GM19099 (cell line): ENCODE measurements at regions not wholly inside any gene's neighbourhood (a gene's known extent, or its start where the extent isn't known, plus 50 kb on each side); places are given as distances from the start of the nearest gene placed in this dataset.
A peak's percentile ranks its signal among the peaks of the same experiment; 100 is the strongest.

Source experiments
- POLR2A ChIP-seq: IDR thresholded peaks from 3 replicates; pipeline ENCODE4 v1.6.1; 2011; ENCODE audit warnings: low read depth; ENCODE audit not compliant: insufficient read length; ENCODE audit errors: extremely low read depth

GRCh38 chr2:61670591-61671501 lies 132.7 kb upstream of the XPO1 start:
- TF ChIP-seq POLR2A = peak; percentile 30

DNA sequence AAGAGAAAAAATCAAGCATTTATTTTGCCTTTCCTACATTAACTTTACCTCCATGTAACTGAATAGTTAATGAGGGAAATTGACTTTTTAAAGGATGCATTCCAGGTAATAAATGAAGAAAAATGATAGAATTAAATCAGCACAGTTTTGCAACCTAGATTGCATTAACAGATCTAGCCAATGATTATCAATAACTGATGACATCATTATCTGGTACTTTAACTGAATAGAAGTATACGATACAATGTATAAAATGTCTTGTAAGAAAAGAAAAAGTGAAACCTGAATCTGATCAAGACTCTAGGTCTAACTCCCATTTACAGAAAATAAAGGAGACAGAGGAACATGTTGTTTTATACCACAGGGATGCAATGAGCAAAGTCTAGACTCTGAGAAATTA lies 126.0 kb upstream of the XPO1 start:
- no peak for TF ChIP-seq POLR2A

GRCh38 chr2:61662990-61663389 lies 124.8 kb upstream of the XPO1 start:
- no peak for TF ChIP-seq POLR2A

DNA sequence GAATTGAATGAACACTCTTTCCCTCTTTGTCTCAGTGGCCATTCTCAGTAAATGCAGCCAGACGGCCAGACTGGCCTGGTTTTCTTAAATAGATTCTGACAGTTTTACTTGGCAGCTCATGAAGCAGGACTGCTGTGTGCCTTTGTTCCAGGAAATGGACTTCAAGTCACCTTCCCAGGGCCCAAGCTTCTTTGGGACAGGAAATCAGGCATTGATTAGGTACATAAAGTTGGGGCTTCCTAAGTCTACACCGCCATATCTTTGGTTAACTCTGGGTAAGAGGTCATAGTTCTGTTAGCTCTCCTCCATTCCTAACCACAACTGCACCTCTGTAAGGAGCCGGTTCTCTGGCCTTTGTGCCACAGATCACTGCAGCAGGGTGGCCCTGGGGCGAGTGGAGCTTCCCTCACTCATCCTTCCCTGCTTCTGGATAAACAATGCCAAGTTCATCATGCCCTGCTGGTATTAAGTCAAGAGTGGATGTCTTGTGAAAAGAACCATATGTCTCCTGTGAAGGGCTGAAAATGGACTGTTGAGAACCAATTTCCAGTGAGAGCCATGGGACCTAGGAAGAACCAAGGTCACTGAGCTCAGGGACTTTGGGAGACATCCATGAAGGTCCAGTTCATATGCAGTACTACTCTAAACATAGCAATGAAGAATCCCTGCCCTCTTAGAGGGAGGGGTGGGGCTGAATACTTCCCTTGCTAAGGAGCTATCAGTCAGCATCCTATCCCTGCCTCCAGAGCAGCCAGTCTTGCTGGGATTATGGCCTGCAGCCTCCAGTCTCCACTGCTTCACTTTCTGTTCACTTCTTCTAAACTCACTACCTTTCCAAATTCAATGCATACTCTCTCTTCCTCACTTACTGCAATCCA lies 122.6 kb upstream of the XPO1 start:
- no peak for TF ChIP-seq POLR2A

DNA sequence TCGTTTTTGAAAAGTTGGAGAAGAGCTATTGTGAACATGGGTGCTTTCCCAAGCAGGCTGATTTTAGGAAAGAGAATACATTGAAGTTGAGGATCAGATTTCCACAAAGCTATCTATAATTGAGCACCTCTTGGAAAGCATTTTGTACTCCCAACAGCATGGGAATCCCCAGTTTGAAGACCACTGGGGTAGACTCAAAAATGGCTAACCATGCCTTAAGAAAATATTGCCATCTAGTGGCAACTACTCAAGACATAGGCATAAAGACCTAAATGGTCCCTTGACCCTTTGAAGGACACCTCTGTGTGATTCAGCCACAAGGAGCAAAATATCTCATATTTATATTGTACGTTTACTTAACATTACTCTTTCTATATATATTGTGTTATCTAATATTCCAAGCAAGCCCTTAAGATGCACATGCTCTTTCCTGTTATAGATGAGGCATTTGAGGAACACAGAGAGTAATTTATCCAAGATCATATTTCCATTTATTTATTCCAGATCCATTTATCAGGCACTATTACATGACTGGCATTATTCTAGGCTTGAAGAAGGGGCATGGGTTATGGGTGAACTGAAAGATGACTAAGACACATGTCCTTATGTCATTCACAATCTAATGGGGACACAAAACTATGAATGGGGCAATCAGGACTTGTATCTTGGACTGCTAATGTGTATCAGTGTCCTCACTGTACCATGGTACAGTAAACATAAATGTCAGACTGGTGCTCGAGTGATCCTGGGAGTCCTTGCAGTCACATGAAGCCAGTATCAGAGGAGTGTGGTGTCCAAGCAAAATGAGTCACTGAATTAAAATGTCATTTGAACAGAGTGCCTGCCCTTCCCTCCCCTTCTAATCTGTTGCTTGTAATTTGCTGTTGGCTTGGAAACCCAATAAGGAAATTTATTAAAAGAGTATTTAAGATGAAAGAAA lies 121.0 kb upstream of the XPO1 start:
- TF ChIP-seq POLR2A = no peak

DNA sequence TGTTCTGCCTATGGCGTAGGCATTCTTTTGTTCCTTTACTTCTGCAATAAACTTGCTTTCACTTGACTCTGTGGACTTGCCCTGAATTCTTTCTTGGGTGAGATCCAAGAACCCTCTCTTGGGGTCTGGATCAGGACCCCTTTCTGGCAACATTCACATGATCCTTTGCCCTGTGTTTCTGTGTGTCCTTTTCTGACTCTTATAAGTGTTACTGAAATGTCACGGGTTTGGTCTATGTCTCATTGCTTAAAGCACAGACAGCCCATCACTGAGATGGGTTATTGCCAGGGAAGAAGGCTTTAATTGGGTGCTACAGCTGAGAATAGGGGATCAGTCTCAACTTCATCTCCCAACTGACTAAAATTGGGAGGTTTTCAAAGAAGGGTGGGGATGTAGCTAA lies 110.9 kb upstream of the XPO1 start:
- TF ChIP-seq POLR2A = no peak

- no peak for TF ChIP-seq POLR2A
Measured at GRCh38 chr2:61647044-61647443, 108.9 kb upstream of the XPO1 start.

DNA sequence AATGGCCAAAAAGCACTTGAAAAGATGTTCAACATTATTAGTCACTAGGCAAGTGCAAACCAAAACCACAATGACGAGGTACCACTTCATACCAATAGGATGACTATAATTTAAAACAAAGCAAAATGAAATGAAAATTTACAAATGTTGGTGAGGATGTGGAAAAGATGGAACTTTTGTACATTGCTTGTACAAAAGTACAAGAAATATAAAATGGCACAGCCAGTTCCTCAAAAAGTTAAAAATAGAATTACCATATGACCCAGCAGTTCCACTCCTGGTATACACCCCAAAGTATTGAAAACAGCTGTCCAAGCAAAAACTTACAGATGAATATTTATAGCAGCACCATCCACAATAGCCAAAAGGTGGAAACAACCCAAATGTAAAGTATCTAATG lies 107.8 kb upstream of the XPO1 start:
- no peak for TF ChIP-seq POLR2A

DNA sequence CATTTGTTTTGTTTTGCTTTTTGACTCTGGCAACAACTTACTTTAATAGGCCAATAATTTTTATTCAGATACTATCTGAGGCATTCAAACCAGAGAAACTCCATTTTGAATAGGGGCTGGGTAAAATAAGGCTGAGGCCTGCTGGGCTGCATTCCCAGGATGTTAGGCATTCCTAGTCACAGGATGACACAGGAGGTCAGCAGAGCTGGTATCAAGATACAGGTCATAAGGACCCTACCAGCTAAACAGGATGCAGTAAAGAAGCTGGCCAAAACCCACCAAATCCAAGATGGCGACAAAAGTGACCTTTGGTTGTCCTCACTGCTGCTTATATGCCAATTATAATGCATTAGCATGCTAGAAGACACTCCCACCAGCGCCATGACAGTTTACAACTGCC lies 102.2 kb upstream of the XPO1 start:
- no peak for TF ChIP-seq POLR2A

- TF ChIP-seq POLR2A = no peak
Measured at GRCh38 chr2:61639721-61640120, 101.6 kb upstream of the XPO1 start.

GRCh38 chr2:61636686-61637085 lies 98.5 kb upstream of the XPO1 start:
- no peak for TF ChIP-seq POLR2A

DNA sequence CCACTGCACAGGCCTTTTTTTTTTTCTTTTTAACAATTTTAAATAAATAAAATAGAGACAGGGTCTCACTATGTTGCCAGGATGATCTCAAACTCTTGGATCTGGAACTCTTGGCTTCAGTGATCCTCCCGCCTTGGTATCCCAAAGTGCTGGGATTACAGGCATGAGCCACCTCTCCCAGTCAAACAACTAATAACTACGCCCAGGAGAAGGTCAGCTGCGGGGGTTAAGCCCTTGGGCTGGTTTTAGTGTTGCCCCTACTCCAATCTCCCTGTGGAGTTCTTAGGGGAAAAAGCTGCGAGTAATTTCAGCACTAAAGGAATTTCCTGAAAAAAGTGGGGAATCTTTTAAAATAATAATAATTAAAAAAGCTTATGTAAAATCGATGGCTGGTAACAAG lies 96.4 kb upstream of the XPO1 start:
- TF ChIP-seq POLR2A = no peak

DNA sequence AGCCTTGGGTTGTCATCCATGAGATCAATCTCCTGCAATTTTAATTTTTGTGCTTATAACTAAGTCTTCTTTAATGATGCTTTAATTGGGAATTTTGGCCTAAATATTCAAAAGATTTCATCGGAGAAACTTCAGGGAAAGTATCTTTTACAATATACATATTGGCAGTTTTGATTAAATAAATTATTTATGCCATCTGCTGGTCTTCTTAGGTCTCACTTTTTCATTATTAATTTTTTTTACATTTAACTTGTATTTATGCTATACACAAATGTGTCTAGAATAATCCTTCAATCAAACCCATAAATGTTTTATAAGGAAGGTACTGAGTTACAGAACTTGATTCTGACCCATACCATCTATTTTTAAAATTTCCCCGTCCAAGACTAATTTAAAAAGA lies 95.1 kb upstream of the XPO1 start:
- no peak for TF ChIP-seq POLR2A

DNA sequence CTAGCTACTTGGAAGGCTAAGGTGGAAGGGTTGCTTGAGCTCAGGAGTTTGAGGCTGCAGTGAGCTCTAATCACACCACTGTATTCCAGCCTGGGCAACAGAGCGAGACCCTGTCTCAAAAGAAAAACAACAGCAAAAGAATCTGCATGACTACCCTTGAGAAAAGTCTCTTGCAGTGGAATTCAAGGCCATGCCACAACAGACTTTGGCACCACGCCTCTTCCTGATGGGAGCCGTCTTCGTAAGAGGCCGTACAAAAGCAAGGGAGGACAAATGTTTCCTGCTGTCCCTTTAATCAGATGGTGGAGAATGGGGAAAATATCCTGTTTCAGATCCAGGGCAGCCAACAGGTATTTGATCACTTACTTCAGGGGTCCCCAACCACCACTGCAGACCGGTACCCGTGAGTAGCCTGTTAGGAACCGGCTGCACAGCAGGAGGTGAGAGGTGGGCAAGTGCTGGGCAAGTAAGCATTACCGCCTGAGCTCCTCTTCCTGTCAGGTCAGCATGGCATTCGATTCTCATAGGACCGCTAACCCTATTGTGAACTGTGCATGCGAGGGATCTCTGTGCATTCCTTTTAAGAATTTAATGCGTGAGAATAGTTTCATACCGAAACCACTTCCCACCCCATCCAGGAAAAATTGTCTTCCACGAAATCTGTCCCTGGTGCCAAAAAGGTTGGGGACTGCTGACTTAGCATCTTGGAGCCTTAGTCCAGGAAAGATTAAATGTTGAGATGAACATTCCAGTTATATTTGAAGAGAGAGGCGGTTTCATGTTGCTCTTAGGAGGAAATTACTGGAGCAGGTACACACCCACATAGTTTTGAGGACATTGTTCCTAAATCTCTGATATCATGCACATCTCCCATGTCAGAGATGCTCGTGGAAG lies 94.4 kb upstream of the XPO1 start:
- no peak for TF ChIP-seq POLR2A
